ENCODE measurements at regions not wholly inside any gene's neighbourhood (a gene's known extent, or its start where the extent isn't known, plus 50 kb on each side); places are given as distances from the start of the nearest gene placed in this dataset.

GRCh38 chr1:31504001-31504400 lies 72.3 kb upstream of the TINAGL1 start:
- no peak for DNase-seq (ENCODE audit: low read depth in 1 of 2, low spot score in 1 of 2)
- TF ChIP-seq JUND (IDR thresholded peaks at IDR 0.05; ENCODE audit: low read depth) = no peak
- in situ Hi-C loops (cut with HindIII; ENCODE audit: low pct_unique_long_range_greater_than_20kb, low sequenced_read_pairs) = no loop called here

DNA sequence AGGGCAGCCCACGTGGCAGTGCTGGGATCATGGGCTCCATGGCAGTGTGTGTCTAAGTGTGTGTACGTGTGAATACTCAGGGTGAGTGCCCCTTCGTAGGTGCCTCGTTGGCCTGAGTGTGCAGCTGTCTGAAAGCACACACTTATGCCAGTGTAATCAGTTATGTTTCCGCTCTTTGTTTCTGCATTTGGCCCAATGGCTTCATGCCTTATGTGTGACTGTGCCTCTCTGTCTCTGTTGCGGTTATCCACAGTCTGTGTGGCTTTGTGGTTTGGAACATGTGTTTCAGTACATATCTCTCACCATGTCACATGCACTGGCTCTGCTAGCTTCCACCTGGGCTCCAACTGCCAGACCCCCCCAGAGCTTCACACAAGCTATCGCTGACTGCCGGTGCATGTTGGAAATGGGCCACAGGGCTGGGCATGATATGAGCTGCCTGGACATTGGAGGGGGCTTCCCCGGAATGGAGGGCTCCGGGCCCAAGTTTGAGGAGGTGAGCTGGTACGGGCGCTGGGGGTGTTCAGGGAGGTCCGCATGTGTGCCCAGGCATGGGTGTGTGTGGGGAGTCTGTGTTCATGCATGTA lies 70.3 kb upstream of the TINAGL1 start:
- DNase-seq (ENCODE audit: low read depth in 1 of 2, low spot score in 1 of 2) = no peak
- TF ChIP-seq JUND (IDR thresholded peaks at IDR 0.05; ENCODE audit: low read depth) = no peak
- in situ Hi-C loops (cut with HindIII; ENCODE audit: low pct_unique_long_range_greater_than_20kb, low sequenced_read_pairs) = no loop called here

GRCh38 chr1:31507221-31507620 lies 69.1 kb upstream of the TINAGL1 start:
- DNase-seq (ENCODE audit: low read depth in 1 of 2, low spot score in 1 of 2) = peak in 1 of 2 experiments; percentile 18
- in situ Hi-C loops (cut with HindIII; ENCODE audit: low pct_unique_long_range_greater_than_20kb, low sequenced_read_pairs) = no loop called here
- no peak for TF ChIP-seq JUND (IDR thresholded peaks at IDR 0.05; ENCODE audit: low read depth)

DNA sequence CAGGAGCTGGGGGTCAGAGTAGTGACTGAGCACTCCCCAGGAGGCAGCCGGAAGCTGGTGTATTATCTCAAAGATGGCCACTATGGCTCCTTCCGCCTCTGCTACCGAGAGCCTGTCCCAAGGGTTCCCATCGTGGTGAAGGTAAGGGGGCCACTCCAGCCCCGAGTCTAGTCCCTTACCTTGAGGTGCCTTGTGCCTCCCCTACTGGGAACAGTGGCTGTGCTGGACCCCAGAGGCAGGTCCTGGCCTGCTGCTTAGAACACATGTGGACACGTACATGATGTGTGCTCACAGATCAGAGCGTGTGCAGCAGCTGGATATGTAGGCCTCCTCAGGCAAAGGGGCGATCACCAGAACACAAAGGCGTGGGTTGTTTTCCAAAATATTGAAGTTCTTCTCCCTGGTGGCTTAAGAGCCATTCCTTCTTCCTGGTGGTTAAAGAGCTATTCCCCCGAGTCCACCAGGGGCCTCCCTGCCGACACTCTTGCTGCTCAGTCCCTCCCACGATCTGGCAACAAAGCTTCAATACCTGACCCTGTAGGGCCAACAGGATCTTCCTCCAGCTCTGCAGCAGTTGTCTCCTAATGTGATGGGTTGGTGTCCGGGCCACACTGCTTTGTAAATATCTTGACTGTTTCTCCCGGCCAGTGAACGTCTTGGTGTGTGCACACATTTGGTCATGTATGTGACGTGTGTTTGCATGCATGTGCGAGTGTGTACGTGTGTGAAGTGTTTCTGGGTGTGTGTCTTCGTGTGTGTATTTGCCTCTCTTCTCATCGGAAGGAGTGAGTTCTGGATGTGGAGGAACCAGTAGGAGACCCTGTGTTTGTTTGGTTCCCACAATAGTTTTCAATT lies 68.4 kb upstream of the TINAGL1 start:
- in situ Hi-C loops (cut with HindIII; ENCODE audit: low pct_unique_long_range_greater_than_20kb, low sequenced_read_pairs) = no loop called here
- no peak for DNase-seq (ENCODE audit: low read depth in 1 of 2, low spot score in 1 of 2)
- no peak for TF ChIP-seq JUND (IDR thresholded peaks at IDR 0.05; ENCODE audit: low read depth)

DNA sequence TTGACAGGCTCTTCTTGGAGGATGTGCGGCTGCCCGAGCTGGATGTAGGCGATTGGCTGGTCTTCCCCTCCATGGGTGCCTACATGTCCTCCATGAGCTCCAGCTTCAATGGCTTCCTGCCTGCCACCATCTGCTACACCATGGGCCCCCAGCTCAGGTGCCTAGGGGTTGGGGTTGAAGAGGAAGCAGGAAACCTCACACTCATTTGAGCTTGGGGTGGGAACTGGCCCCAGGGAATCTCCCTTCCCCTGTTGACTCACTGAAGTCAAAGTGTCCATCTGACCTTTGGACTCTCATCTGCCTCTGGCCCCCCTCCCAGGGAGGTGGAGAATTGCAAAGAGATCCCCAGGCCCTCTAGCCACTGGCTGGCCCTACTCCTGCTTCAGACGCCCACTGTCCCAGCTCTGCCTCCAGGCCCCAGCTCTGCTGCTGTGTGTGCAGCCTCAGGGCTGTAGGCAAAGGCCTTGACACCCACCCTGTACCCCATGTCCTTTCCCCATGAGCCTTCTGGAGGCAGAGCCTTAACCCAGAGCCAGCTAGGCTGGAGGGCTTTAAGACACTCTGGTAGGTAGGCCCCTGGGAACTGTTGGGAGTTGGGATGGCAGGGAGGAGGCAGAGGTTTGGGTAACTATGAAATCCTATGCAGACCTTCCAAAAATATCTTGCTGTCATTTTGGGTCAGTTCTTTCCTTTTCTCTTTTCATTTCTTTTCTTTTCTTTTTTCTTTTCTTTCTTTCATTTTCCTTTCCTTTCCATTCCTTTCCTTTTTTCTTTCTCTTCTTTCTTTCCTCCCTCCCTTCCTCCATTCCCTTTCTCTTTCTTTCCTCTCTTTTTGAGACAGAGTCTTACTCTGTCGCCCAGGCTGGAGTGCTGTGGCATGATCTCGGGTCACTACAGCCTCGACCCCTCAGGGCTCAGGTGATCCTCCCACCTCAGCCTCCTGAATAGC lies 66.9 kb upstream of the TINAGL1 start:
- no peak for DNase-seq (ENCODE audit: low read depth in 1 of 2, low spot score in 1 of 2)
- TF ChIP-seq JUND (IDR thresholded peaks at IDR 0.05; ENCODE audit: low read depth) = no peak
- in situ Hi-C loops (cut with HindIII; ENCODE audit: low pct_unique_long_range_greater_than_20kb, low sequenced_read_pairs) = no loop called here

DNA sequence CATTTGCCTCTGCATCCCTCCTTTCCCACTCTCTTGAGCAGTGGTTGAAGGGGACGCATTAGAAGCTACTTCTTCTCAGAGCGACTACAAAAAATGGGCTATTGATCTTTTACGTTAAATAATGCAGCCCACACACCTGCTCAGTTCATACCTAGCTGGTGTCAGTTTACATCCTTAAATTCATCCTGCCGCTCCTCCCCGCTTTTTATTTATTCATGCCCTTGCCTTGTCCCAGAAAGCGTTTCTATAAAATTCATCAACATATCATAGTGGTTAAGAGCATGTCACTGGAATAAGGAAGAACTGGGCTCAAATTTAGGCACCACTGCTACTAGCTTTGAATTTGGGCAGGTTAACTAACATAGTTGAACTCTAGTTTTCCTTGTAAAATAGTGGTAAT lies 66.0 kb upstream of the TINAGL1 start:
- in situ Hi-C loops (cut with HindIII; ENCODE audit: low pct_unique_long_range_greater_than_20kb, low sequenced_read_pairs) = no loop called here
- no peak for TF ChIP-seq JUND (IDR thresholded peaks at IDR 0.05; ENCODE audit: low read depth)
- peak in 1 of 2 experiments; percentile 85 for DNase-seq (ENCODE audit: low read depth in 1 of 2, low spot score in 1 of 2)

- in situ Hi-C loops (cut with HindIII; ENCODE audit: low pct_unique_long_range_greater_than_20kb, low sequenced_read_pairs) = no loop called here
- peak; percentile 51 to 98 for DNase-seq (ENCODE audit: low read depth in 1 of 2, low spot score in 1 of 2)
- TF ChIP-seq JUND (IDR thresholded peaks at IDR 0.05; ENCODE audit: low read depth) = no peak
Observed at GRCh38 chr1:31510853-31511789, 65.2 kb upstream of the TINAGL1 start.

GRCh38 chr1:31511848-31512615 lies 64.3 kb upstream of the TINAGL1 start:
- in situ Hi-C loops (cut with HindIII; ENCODE audit: low pct_unique_long_range_greater_than_20kb, low sequenced_read_pairs) = no loop called here
- TF ChIP-seq JUND (IDR thresholded peaks at IDR 0.05; ENCODE audit: low read depth) = no peak
- DNase-seq (ENCODE audit: low read depth in 1 of 2, low spot score in 1 of 2) = peak in 1 of 2 experiments; percentile 56

DNA sequence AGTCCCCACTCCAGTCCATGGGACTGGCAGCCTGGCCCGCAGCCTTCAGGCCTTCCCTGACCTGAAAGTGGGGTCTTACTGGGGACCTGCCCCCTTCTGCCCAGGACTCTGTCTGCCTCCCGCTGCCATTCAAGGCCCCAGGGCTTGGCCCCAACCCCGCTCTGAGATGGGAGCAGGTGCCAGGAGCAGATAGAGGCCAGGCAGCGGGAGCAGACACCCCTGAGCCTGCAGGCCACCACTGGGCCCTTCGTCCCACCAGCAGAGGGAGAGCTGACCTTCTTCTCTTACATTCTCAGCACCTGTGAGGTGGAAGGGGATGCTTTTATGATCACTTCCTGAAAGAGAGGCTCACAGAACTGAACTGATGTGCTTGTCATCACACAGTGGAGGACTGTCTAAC lies 62.2 kb upstream of the TINAGL1 start:
- DNase-seq (ENCODE audit: low read depth in 1 of 2, low spot score in 1 of 2) = no peak
- in situ Hi-C loops (cut with HindIII; ENCODE audit: low pct_unique_long_range_greater_than_20kb, low sequenced_read_pairs) = no loop called here
- TF ChIP-seq JUND (IDR thresholded peaks at IDR 0.05; ENCODE audit: low read depth) = no peak

GRCh38 chr1:31515056-31515775 lies 61.1 kb upstream of the TINAGL1 start:
- TF ChIP-seq JUND (IDR thresholded peaks at IDR 0.05; ENCODE audit: low read depth) = no peak
- in situ Hi-C loops (cut with HindIII; ENCODE audit: low pct_unique_long_range_greater_than_20kb, low sequenced_read_pairs) = no loop called here
- no peak for DNase-seq (ENCODE audit: low read depth in 1 of 2, low spot score in 1 of 2)
